ENCODE measurements at regions not wholly inside any gene's neighbourhood (a gene's known extent, or its start where the extent isn't known, plus 50 kb on each side); places are given as distances from the start of the nearest gene placed in this dataset.

- Histone ChIP-seq H3K9me3 (no peaks in the 10 kb centered on the region), H3K27me3 (no peaks in the 10 kb centered on the region), H3K36me3 (no peaks in the 10 kb centered on the region), H3K4me1 (no peaks in the 10 kb centered on the region), H3K4me3 (no peak overlapping the region), H3K27ac (no peak overlapping the region)
- intact Hi-C loops (cut with DNase I), result no loop called here
- FAIRE-seq, result no peak
- TF ChIP-seq CTCF (IDR thresholded peaks at IDR 0.05), result no peak
- ATAC-seq, result no peak
- no peak for DNase-seq
Measured at GRCh38 chr5:101362067-101362466, 459.0 kb upstream of the ST8SIA4 start.

GRCh38 chr5:101346906-101347305, 443.8 kb upstream of the ST8SIA4 start:
- no peak overlapping the region for H3K4me3 ChIP-seq
- no peaks in the 10 kb centered on the region for H3K9me3 ChIP-seq
- FAIRE-seq (no peak), DNase-seq (no peak), ATAC-seq (no peak)
- 53 to 61% methylated on average over 4 of the region's 4 CpGs for WGBS, 2 donors
- H3K27me3 ChIP-seq, result no peaks in the 10 kb centered on the region
- TF ChIP-seq CTCF (IDR thresholded peaks at IDR 0.05), result no peak
- no peaks in the 10 kb centered on the region for H3K4me1 ChIP-seq
- intact Hi-C loops (cut with DNase I), result no loop called here
- H3K27ac ChIP-seq, result no peak overlapping the region
- H3K36me3 ChIP-seq, result no peaks in the 10 kb centered on the region

GRCh38 chr5:101346447-101346846, 443.4 kb upstream of the ST8SIA4 start:
- Histone ChIP-seq H3K4me1 (no peaks in the 10 kb centered on the region), H3K36me3 (no peaks in the 10 kb centered on the region), H3K27ac (no peak overlapping the region), H3K27me3 (no peaks in the 10 kb centered on the region), H3K9me3 (no peaks in the 10 kb centered on the region), H3K4me3 (no peak overlapping the region)
- 79 to 83% methylated on average over 8 of the region's 8 CpGs for WGBS, 2 donors
- TF ChIP-seq CTCF (IDR thresholded peaks at IDR 0.05), result no peak
- intact Hi-C loops (cut with DNase I), result no loop called here
- no peak for FAIRE-seq
- no peak for DNase-seq
- no peak for ATAC-seq

GRCh38 chr5:101338226-101338625, 435.1 kb upstream of the ST8SIA4 start:
- Histone ChIP-seq H3K36me3 (no peaks in the 10 kb centered on the region), H3K9me3 (no peaks in the 10 kb centered on the region), H3K27me3 (no peaks in the 10 kb centered on the region), H3K4me3 (no peak overlapping the region), H3K27ac (no peak overlapping the region), H3K4me1 (no peaks in the 10 kb centered on the region)
- FAIRE-seq, result no peak
- ATAC-seq, result no peak
- WGBS, 2 donors, result 77 to 84% methylated on average over 2 of the region's 2 CpGs
- DNase-seq, result no peak
- intact Hi-C loops (cut with DNase I), result no loop called here
- no peak for TF ChIP-seq CTCF (IDR thresholded peaks at IDR 0.05)

GRCh38 chr5:101327816-101328215, 424.7 kb upstream of the ST8SIA4 start:
- Histone ChIP-seq H3K4me3 (no peak overlapping the region), H3K36me3 (no peaks in the 10 kb centered on the region), H3K4me1 (no peaks in the 10 kb centered on the region), H3K27ac (no peak overlapping the region), H3K9me3 (no peaks in the 10 kb centered on the region), H3K27me3 (no peaks in the 10 kb centered on the region)
- FAIRE-seq (no peak), ATAC-seq (no peak), DNase-seq (no peak)
- no peak for TF ChIP-seq CTCF (IDR thresholded peaks at IDR 0.05)
- intact Hi-C loops (cut with DNase I), result no loop called here
- 40 to 41% methylated on average over 1 of the region's 1 CpG for WGBS, 2 donors
